Activated T-cell treated with anti-CD3 and anti-CD28 coated beads, Interleukin-2, amount 50 U/mL, for 24 hours (primary cell): ENCODE measurements at regions not wholly inside any gene's neighbourhood (a gene's known extent, or its start where the extent isn't known, plus 50 kb on each side); places are given as distances from the start of the nearest gene placed in this dataset.
"Not testable (repeated sequence)": the region's sequence is repeated elsewhere in the genome, so short reads cannot be mapped to it uniquely, and the experiment has no call there.

Experiments used
- DNase-seq: peaks from one replicate; pipeline ENCODE4 v3.0.0-alpha.2; 2020
- H3K27ac Mint-ChIP-seq: 2 replicates; pipeline ENCODE4 v1.8.0; 2020; ENCODE audit warnings: mild to moderate bottlenecking, mixed read lengths
- H3K27me3 Mint-ChIP-seq: 2 replicates; pipeline ENCODE4 v1.8.0; 2020; ENCODE audit warnings: mixed read lengths
- H3K36me3 Mint-ChIP-seq: 2 replicates; pipeline ENCODE4 v1.8.0; 2020; ENCODE audit warnings: low read depth, mixed read lengths
- H3K4me1 Mint-ChIP-seq: 2 replicates; pipeline ENCODE4 v1.8.0; 2020; ENCODE audit warnings: low read depth, mixed read lengths
- H3K4me3 Mint-ChIP-seq: 2 replicates; pipeline ENCODE4 v1.8.0; 2020; ENCODE audit warnings: mild to moderate bottlenecking, moderate library complexity, mixed read lengths
- H3K9me3 Mint-ChIP-seq: 2 replicates; pipeline ENCODE4 v1.8.0; 2020; ENCODE audit warnings: mixed read lengths

- H3K27me3 Mint-ChIP-seq = no peaks in the 10 kb centered on the region
- peaks cover 74% of the 10 kb centered on the region for H3K4me1 Mint-ChIP-seq
- peak overlapping the region; percentile 50 for H3K27ac Mint-ChIP-seq
- no peak for DNase-seq
- H3K4me3 Mint-ChIP-seq = peak overlapping the region; percentile 80
- H3K36me3 Mint-ChIP-seq = peaks cover 13% of the 10 kb centered on the region
- no peaks in the 10 kb centered on the region for H3K9me3 Mint-ChIP-seq
Measured at GRCh38 chr2:174680221-174680620, 82.6 kb upstream of the WIPF1 start.

GRCh38 chr2:174678395-174678794 lies 80.8 kb upstream of the WIPF1 start:
- H3K27me3 Mint-ChIP-seq = no peaks in the 10 kb centered on the region
- H3K27ac Mint-ChIP-seq = peak overlapping the region; percentile 44
- H3K4me3 Mint-ChIP-seq = no peak overlapping the region
- H3K4me1 Mint-ChIP-seq = peaks cover 64% of the 10 kb centered on the region
- peaks cover 20% of the 10 kb centered on the region for H3K36me3 Mint-ChIP-seq
- no peaks in the 10 kb centered on the region for H3K9me3 Mint-ChIP-seq
- no peak for DNase-seq

GRCh38 chr2:174675615-174676014 lies 78.0 kb upstream of the WIPF1 start:
- no peak overlapping the region for H3K4me3 Mint-ChIP-seq
- H3K9me3 Mint-ChIP-seq = peaks cover 14% of the 10 kb centered on the region
- DNase-seq = no peak
- peaks cover 50% of the 10 kb centered on the region for H3K4me1 Mint-ChIP-seq
- no peaks in the 10 kb centered on the region for H3K27me3 Mint-ChIP-seq
- H3K27ac Mint-ChIP-seq = peak overlapping the region; percentile 64
- H3K36me3 Mint-ChIP-seq = peaks cover 41% of the 10 kb centered on the region

- H3K27ac Mint-ChIP-seq = no peak overlapping the region
- peaks cover 14% of the 10 kb centered on the region for H3K9me3 Mint-ChIP-seq
- no peaks in the 10 kb centered on the region for H3K27me3 Mint-ChIP-seq
- H3K4me3 Mint-ChIP-seq = no peak overlapping the region
- peaks cover 41% of the 10 kb centered on the region for H3K36me3 Mint-ChIP-seq
- peaks cover 35% of the 10 kb centered on the region for H3K4me1 Mint-ChIP-seq
- no peak for DNase-seq
Measured at GRCh38 chr2:174673876-174674275, 76.3 kb upstream of the WIPF1 start.

- Mint-ChIP-seq H3K4me1 (peaks cover 30% of the 10 kb centered on the region), H3K4me3 (no peak overlapping the region), H3K27me3 (no peaks in the 10 kb centered on the region), H3K36me3 (peaks cover 41% of the 10 kb centered on the region), H3K9me3 (peaks cover 14% of the 10 kb centered on the region), H3K27ac (no peak overlapping the region)
- no peak for DNase-seq
Measured at GRCh38 chr2:174673440-174673839, 75.8 kb upstream of the WIPF1 start.

- not testable (repeated sequence) for DNase-seq, H3K27ac Mint-ChIP-seq, H3K27me3 Mint-ChIP-seq, H3K4me3 Mint-ChIP-seq
- Mint-ChIP-seq H3K36me3 (peaks cover 35% of the 10 kb centered on the region), H3K9me3 (peaks cover 14% of the 10 kb centered on the region), H3K4me1 (peaks cover 25% of the 10 kb centered on the region)
Measured at GRCh38 chr2:174671532-174671931, 73.9 kb upstream of the WIPF1 start.

GRCh38 chr2:174670446-174670845 lies 72.8 kb upstream of the WIPF1 start:
- Mint-ChIP-seq H3K4me1 (peaks cover 23% of the 10 kb centered on the region), H3K27me3 (no peaks in the 10 kb centered on the region), H3K36me3 (peaks cover 30% of the 10 kb centered on the region), H3K9me3 (peaks cover 14% of the 10 kb centered on the region), H3K4me3 (no peak overlapping the region), H3K27ac (no peak overlapping the region)
- no peak for DNase-seq

DNA sequence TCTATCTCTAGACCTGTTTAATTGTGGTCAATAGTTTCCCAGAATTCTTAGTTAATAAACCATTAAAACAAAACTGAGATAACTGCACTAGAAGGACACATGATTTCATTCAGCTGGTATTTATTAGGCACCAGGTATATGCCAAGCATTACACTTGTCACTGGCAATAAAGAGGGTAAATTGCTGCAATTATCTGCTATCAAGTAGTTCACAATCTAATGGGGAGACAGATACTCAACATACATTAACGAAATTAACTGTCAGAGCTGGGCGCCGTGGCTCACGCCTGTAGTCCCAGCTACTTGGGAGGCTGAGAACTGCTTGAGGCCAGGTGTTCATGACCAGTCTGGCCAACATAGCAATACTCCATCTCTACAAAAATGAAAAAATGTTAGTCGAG lies 71.7 kb upstream of the WIPF1 start:
- Mint-ChIP-seq H3K27me3 (no peaks in the 10 kb centered on the region), H3K4me1 (peaks cover 22% of the 10 kb centered on the region)

DNA sequence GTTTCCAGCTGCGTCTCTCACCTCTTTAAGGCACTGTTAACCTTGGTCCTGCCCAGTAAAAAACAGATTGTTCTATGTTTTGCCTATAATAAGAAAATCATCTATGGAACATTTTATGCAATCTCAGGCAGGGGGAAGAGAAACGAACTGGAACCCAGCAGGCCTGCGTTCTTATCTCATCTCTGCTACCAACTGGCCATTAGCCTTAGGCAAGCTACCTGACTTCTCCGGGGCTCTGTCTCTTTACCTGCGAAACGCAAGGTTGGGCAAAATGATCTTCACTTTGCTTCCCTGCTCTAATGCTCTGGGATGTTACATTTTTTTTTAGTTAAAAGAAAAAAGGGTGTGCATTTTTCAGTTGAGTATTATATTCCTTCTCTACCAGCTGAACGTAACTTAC lies 70.5 kb upstream of the WIPF1 start:
- DNase-seq = no peak
- H3K27ac Mint-ChIP-seq = no peak overlapping the region
- H3K9me3 Mint-ChIP-seq = peaks cover 14% of the 10 kb centered on the region

More for the DNA sequence above, 71.7 kb upstream of the WIPF1 start:
- peaks cover 14% of the 10 kb centered on the region for H3K9me3 Mint-ChIP-seq
- H3K36me3 Mint-ChIP-seq = peaks cover 26% of the 10 kb centered on the region
- no peak for DNase-seq
- no peak overlapping the region for H3K27ac Mint-ChIP-seq
- H3K4me3 Mint-ChIP-seq = no peak overlapping the region

DNA sequence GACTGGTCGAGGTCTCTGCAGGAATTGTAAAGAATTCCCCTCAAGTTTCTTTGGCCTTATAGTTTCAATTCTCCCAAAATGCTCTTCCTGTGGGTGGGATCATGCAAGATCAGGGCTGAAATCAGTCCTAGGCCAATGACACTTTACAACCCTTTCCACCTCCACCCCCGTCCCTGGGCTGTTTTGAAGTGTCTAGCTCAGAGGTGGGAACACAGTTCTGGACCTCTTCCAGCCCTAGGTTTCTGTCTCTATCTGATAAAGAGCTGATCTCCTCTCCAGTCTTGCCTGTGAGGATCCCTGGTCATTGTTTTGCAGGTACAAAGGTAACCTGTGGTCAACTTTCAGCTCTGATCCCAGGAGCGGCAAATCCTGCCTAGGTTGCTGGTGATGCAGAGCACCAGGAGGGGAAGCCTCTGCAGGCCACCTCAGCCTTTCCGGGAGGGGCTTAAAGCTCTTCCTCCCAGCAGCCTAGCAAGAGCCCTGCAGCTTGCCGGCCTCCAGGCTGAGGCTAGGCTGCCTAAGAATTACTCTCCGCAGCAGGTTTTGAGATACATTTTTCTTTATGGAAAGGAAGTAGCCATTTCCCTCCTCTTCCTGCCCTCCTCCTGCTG lies 69.8 kb upstream of the WIPF1 start:
- no peak for DNase-seq
- no peak overlapping the region for H3K27ac Mint-ChIP-seq

More for the DNA sequence above, 70.5 kb upstream of the WIPF1 start:
- peaks cover 33% of the 10 kb centered on the region for H3K4me1 Mint-ChIP-seq
- H3K36me3 Mint-ChIP-seq = peaks cover 18% of the 10 kb centered on the region
- H3K4me3 Mint-ChIP-seq = no peak overlapping the region
- no peaks in the 10 kb centered on the region for H3K27me3 Mint-ChIP-seq

GRCh38 chr2:174666845-174667244 lies 69.2 kb upstream of the WIPF1 start:
- Mint-ChIP-seq H3K9me3 (peaks cover 6% of the 10 kb centered on the region), H3K27ac (no peak overlapping the region), H3K36me3 (peaks cover 5% of the 10 kb centered on the region), H3K4me3 (no peak overlapping the region), H3K27me3 (no peaks in the 10 kb centered on the region), H3K4me1 (peaks cover 37% of the 10 kb centered on the region)
- no peak for DNase-seq

More for the DNA sequence above, 69.8 kb upstream of the WIPF1 start:
- peaks cover 37% of the 10 kb centered on the region for H3K4me1 Mint-ChIP-seq
- no peaks in the 10 kb centered on the region for H3K27me3 Mint-ChIP-seq
- peaks cover 10% of the 10 kb centered on the region for H3K36me3 Mint-ChIP-seq
- H3K4me3 Mint-ChIP-seq = no peak overlapping the region
- H3K9me3 Mint-ChIP-seq = peaks cover 11% of the 10 kb centered on the region

DNA sequence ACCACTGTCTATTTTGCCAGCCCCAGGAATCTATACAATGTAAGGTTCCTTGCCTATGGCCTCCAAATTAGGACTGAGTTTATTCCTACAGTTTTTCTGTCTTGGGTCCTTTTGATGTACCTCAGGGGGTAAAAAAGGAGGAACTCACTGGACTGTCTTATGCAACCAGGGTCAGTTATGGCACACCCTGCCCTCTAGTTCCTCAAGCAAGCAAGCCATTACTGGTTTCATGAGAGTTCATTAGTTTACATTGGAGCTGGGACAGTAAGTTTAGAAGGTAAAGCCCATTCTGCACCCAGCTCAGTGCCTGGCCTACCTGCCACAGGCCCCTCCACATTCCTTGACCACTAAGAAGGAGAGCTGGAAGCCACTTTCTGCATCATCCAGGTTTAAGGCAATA lies 68.7 kb upstream of the WIPF1 start:
- no peak overlapping the region for H3K27ac Mint-ChIP-seq
- H3K36me3 Mint-ChIP-seq = peaks cover 2% of the 10 kb centered on the region
- no peak overlapping the region for H3K4me3 Mint-ChIP-seq
- peaks cover 38% of the 10 kb centered on the region for H3K4me1 Mint-ChIP-seq
- DNase-seq = no peak
- H3K27me3 Mint-ChIP-seq = no peaks in the 10 kb centered on the region
- peaks cover 2% of the 10 kb centered on the region for H3K9me3 Mint-ChIP-seq

DNA sequence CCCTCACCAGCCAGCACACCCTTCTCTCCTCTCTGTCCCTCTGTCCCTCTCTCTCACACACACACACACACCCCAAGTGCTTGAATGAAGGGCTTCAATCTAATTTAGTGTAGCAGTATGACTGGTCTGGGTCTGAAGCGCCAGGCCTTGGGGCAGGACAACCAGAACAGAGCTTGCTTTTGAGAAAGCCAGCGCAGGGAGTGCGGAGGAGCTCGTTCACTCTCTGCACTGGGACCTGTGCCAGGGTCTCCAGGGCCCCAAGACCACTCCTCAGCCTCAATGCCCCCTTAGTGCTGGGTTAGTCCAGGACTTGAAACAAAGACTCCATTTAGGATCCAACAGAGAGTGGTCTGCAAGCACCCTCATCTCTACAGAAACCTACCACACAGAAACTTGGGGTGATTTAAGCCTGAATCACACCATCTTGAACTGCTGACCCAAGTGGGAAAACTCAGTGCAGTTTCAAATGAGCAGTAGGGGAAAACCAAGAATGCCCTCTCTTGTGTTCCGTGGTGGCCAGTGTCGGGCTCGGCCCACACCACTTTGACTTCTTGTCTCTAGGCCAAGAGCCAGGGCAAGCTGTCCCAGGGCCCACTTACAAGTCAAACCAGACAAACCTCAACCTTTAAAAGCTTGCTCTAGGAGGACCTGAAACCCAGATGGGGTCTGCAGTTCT lies 66.6 kb upstream of the WIPF1 start:
- Mint-ChIP-seq H3K9me3 (no peaks in the 10 kb centered on the region), H3K27me3 (no peaks in the 10 kb centered on the region), H3K4me3 (no peak overlapping the region), H3K4me1 (peaks cover 48% of the 10 kb centered on the region), H3K27ac (peak overlapping the region; percentile 48), H3K36me3 (no peaks in the 10 kb centered on the region)
- DNase-seq = no peak

DNA sequence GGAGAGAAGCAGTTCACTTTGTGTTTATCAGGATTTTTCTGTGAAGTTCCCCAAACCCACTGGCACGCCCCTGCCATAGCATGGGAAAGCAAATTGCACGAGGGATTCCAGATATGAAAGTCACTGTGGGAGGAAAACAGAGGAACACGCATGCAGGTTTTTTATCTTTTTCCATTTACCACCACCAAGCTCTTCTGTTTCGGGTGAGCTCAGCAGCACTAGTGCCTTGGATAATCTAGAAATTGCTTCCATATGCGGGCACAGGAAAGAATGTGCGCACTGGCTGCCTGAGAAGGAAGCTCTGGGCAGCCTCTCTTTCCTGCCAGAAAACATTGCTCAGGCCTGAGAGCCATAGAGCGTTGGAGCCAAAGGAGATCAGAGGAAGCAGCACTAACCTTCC lies 65.9 kb upstream of the WIPF1 start:
- Mint-ChIP-seq H3K27me3 (no peaks in the 10 kb centered on the region), H3K4me3 (no peak overlapping the region), H3K9me3 (no peaks in the 10 kb centered on the region), H3K27ac (no peak overlapping the region), H3K36me3 (no peaks in the 10 kb centered on the region), H3K4me1 (peaks cover 52% of the 10 kb centered on the region)
- DNase-seq = no peak

DNA sequence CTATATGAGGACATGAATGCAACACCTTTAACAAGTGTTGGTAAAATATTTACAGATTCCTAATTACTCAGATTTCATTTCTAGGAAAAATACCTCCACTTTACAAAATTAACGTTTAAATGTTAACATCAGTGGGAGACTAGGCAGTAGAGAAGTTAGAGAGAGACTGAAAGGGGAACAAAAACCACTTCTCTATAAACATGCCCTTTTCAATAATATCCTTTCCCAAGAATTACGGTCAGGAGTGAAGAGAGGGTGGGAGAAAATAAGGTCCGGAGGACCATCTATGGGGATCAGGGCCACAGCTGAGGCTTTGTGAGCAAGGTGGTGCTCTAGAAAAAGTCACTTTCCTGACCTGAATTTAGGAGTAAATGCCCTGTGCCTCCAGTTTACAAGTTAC lies 65.3 kb upstream of the WIPF1 start:
- Mint-ChIP-seq H3K4me3 (no peak overlapping the region), H3K27ac (no peak overlapping the region), H3K27me3 (no peaks in the 10 kb centered on the region), H3K36me3 (no peaks in the 10 kb centered on the region), H3K4me1 (peaks cover 50% of the 10 kb centered on the region), H3K9me3 (no peaks in the 10 kb centered on the region)
- no peak for DNase-seq
